B cell (primary cell): ENCODE measurements at regions not wholly inside any gene's neighbourhood (a gene's known extent, or its start where the extent isn't known, plus 50 kb on each side); places are given as distances from the start of the nearest gene placed in this dataset.

Source experiments
- ATAC-seq: fragments of 200-7000 bp; cut with Tn5 transposase; one replicate; pipeline ENCODE4 v1.10.0; 2021; ENCODE audit warnings: low read depth, mild to moderate bottlenecking, moderate number of reproducible peaks, moderate library complexity
- CTCF ChIA-PET: fragments of 350-600 bp; sonication (Branson Sonifier 250); formaldehyde crosslinking; loops from one replicate; lab custom pipeline; 2021; ENCODE audit warnings: antibody characterized with exemption, inconsistent platforms; lab: Charles Lee
- POLR2A ChIA-PET: fragments of 350-600 bp; sonication (Branson Sonifier 250); formaldehyde crosslinking; loops from one replicate; lab custom pipeline; 2021; ENCODE audit warnings: antibody characterized with exemption; lab: Charles Lee
- DNase-seq: peaks from one replicate; pipeline ENCODE4 v3.0.0; 2013
- H2AFZ ChIP-seq: 2 replicates; pipeline ENCODE4 v1.6.1; 2012; ENCODE audit warnings: mild to moderate bottlenecking, low read depth, low read length; ENCODE audit not compliant: insufficient read depth, poor library complexity, severe bottlenecking
- H3K27ac ChIP-seq, 2 donors: 1 replicate in 1 of 2; 2 replicates in 1 of 2; pipeline ENCODE4 v1.5.1; 2012 to 2013; ENCODE audit warnings: low read length in 2 of 2, mild to moderate bottlenecking in 2 of 2, moderate library complexity in 1 of 2
- H3K27me3 ChIP-seq, 4 experiments: fragments of 200-600 bp in 1 of 4; sonication (generic) in 1 of 4; replicated peaks in 1 of 4; 1 replicate in 2 of 4; 2 replicates in 2 of 4; pipeline versions ENCODE4 v1.6.1 to v1.7.0; 2013 to 2016; ENCODE audit warnings: low read length in 3 of 4, mild to moderate bottlenecking in 2 of 4, mixed read lengths in 1 of 4, moderate library complexity in 1 of 4; ENCODE audit not compliant: insufficient read depth in 4 of 4, control insufficient read depth in 3 of 4; ENCODE audit errors: control extremely low read depth in 1 of 4
- H3K36me3 ChIP-seq, 2 experiments: replicated peaks in 1 of 2; 1 replicate in 1 of 2; 2 replicates in 1 of 2; pipeline versions ENCODE4 v1.6.1 to v1.7.1; 2013; ENCODE audit warnings: low read length in 1 of 2; ENCODE audit not compliant: insufficient read depth in 2 of 2, control insufficient read depth in 1 of 2; ENCODE audit errors: control extremely low read depth in 1 of 2, extremely low read depth in 1 of 2
- H3K4me1 ChIP-seq, 2 donors: fragments of 200-600 bp in 1 of 2; sonication (generic) in 1 of 2; 1 replicate in 1 of 2; 2 replicates in 1 of 2; pipeline versions ENCODE4 v1.5.1 to v1.6.1; 2013 to 2017; ENCODE audit warnings: low read length in 2 of 2; ENCODE audit not compliant: control insufficient read depth in 2 of 2, insufficient read depth in 2 of 2
- H3K4me2 ChIP-seq: replicated peaks from 2 replicates; pipeline ENCODE3; 2012; ENCODE audit warnings: mild to moderate bottlenecking, low read depth, low read length; ENCODE audit not compliant: poor library complexity, severe bottlenecking
- H3K4me3 ChIP-seq, 5 experiments: fragments of 200-600 bp in 1 of 5; sonication (generic) in 1 of 5; 1 replicate in 3 of 5; 2 replicates in 2 of 5; pipeline versions ENCODE4 v1.5.1 to v1.7.0; 2011 to 2016; ENCODE audit warnings: low read length in 4 of 5, mild to moderate bottlenecking in 4 of 5, low read depth in 2 of 5, control low read depth in 1 of 5, moderate library complexity in 1 of 5; ENCODE audit not compliant: insufficient read depth in 1 of 5; ENCODE audit errors: control extremely low read depth in 1 of 5, extremely low read depth in 1 of 5
- H3K79me2 ChIP-seq: fragments of 200-600 bp; sonication (generic); one replicate; pipeline ENCODE4 v1.6.0; 2016; ENCODE audit warnings: low read length; ENCODE audit not compliant: control insufficient read depth, insufficient read depth
- H3K9ac ChIP-seq: fragments of 200-600 bp; sonication (generic); 2 replicates; pipeline ENCODE4 v1.6.1; 2017; ENCODE audit warnings: mild to moderate bottlenecking, low read length, moderate library complexity
- H3K9me3 ChIP-seq, 3 donors: one replicate each; pipeline versions ENCODE4 v1.6.1 to v1.7.1; 2013; ENCODE audit warnings: low read length in 2 of 3; ENCODE audit not compliant: control insufficient read depth in 2 of 3, insufficient read depth in 1 of 3; ENCODE audit errors: control extremely low read depth in 1 of 3
- H4K20me1 ChIP-seq: 2 replicates; pipeline ENCODE4 v1.6.0; 2012; ENCODE audit warnings: mild to moderate bottlenecking, low read length; ENCODE audit not compliant: insufficient read depth, control insufficient read depth, poor library complexity, severe bottlenecking
- H3K27ac Mint-ChIP-seq: one replicate; pipeline ENCODE4 v1.8.0; 2021; ENCODE audit warnings: mixed read lengths
- H3K27me3 Mint-ChIP-seq: one replicate; pipeline ENCODE4 v1.8.0; 2021; ENCODE audit warnings: mixed read lengths
- H3K4me1 Mint-ChIP-seq: one replicate; pipeline ENCODE4 v1.8.0; 2021; ENCODE audit warnings: mixed read lengths
- H3K4me3 Mint-ChIP-seq: one replicate; pipeline ENCODE4 v1.8.0; 2021; ENCODE audit warnings: mixed read lengths
- H3K9me3 Mint-ChIP-seq: one replicate; pipeline ENCODE4 v1.8.0; 2022; ENCODE audit warnings: mixed read lengths; ENCODE audit not compliant: insufficient read depth
- CTCF ChIP-seq: fragments of 200-600 bp; IDR thresholded peaks from one replicate; pipeline ENCODE4 v1.8.0; 2022; ENCODE audit warnings: antibody characterized with exemption, mild to moderate bottlenecking
- EZH2 ChIP-seq: IDR thresholded peaks from 2 replicates; pipeline ENCODE4 v1.6.1; 2012; ENCODE audit warnings: borderline replicate concordance, low read depth, mild to moderate bottlenecking, moderate library complexity, low read length; ENCODE audit not compliant: insufficient read depth, poor library complexity, severe bottlenecking
- WGBS: methylation state at CpG from one replicate; pipeline ENCODE4 v1.1.5; 2013; ENCODE audit warnings: missing lambda C conversion rate; ENCODE audit not compliant: insufficient coverage; 5-methylcytosine and 5-hydroxymethylcytosine counted together
- intact Hi-C: fragments of 100-400 bp; cut with micrococcal nuclease; formaldehyde crosslinking; loops from one replicate; pipeline ENCODE4 v1.10.0; 2022

GRCh38 chr18:65017372-65017760 lies 733.4 kb upstream of the CDH7 start:
- no peak overlapping the region for H3K4me2 ChIP-seq
- no peak overlapping the region for H2AFZ ChIP-seq
- TF ChIP-seq CTCF (no peak), EZH2 (no peak)
- Mint-ChIP-seq H3K4me3 (no peak overlapping the region), H3K27ac (no peak overlapping the region), H3K9me3 (peaks cover 5% of the 10 kb centered on the region), H3K4me1 (no peaks in the 10 kb centered on the region), H3K27me3 (no peaks in the 10 kb centered on the region)
- ChIA-PET POLR2A (no interaction called here), CTCF (no interaction called here)
- H3K4me1 ChIP-seq: no peaks in the 10 kb centered on the region
- no peaks in the 10 kb centered on the region for H3K36me3 ChIP-seq
- no peak overlapping the region for H3K4me3 ChIP-seq
- no peaks in the 10 kb centered on the region for H4K20me1 ChIP-seq
- intact Hi-C loops: no loop called here
- no peak overlapping the region for H3K27ac ChIP-seq
- DNase-seq (no peak), ATAC-seq (no peak)
- WGBS: 91% methylated on average over 10 of the region's 10 CpGs
- no peak overlapping the region for H3K9ac ChIP-seq
- no peaks in the 10 kb centered on the region for H3K79me2 ChIP-seq
- H3K9me3 ChIP-seq: peaks cover 0 to 12% (median 0%) of the 10 kb centered on the region in 3 donors
- H3K27me3 ChIP-seq: no peaks in the 10 kb centered on the region

DNA sequence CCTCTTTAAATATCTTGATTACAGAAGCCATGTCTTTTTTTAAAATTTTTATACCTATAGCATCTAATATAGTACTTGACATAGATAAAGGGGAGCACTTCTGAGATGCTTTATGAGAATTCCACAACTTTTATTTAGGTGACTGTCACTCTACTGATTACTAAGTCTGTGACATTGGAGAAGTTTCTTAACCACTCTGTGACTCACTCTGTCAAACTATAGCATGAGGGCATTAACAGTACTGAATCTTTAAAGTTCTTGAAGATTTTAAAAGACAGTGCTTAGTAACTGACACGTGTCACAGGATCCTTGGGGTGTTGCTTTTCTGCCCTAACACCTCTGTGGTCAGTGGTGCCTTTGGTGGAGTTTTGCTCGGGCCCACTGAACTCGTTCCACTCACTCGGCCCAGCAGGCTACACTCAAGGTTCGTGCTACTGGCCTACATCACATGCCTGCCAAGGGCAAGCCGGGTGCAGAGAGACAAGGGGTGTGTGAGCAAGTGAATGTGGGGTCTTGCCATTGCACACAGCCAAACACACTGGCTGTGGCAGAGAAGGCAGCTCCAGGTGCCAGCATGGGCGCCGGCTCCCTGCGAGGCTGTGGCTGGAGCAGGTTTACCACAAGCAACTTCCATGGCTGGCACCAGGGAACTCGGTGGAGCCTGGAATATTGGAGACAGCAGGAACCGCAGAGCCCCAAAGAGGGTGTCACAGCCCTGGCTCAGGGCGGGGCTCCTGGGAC lies 734.0 kb upstream of the CDH7 start:
- Histone ChIP-seq H3K9ac (no peak overlapping the region), H3K36me3 (no peaks in the 10 kb centered on the region), H3K27ac (no peak overlapping the region), H3K27me3 (no peaks in the 10 kb centered on the region), H3K9me3 (peaks cover 0 to 12% (median 0%) of the 10 kb centered on the region in 3 donors), H4K20me1 (no peaks in the 10 kb centered on the region), H2AFZ (no peak overlapping the region), H3K4me2 (no peak overlapping the region), H3K79me2 (no peaks in the 10 kb centered on the region), H3K4me1 (no peaks in the 10 kb centered on the region), H3K4me3 (no peak overlapping the region)
- peaks cover 5% of the 10 kb centered on the region for H3K9me3 Mint-ChIP-seq
- ChIA-PET POLR2A (no interaction called here), CTCF (no interaction called here)
- WGBS: 89% methylated on average over 12 of the region's 12 CpGs
- intact Hi-C loops: no loop called here
- H3K4me1 Mint-ChIP-seq: no peaks in the 10 kb centered on the region
- H3K27me3 Mint-ChIP-seq: no peaks in the 10 kb centered on the region
- TF ChIP-seq EZH2: no peak
- TF ChIP-seq CTCF: no peak
- DNase-seq (no peak), ATAC-seq (no peak)
- no peak overlapping the region for H3K4me3 Mint-ChIP-seq
- H3K27ac Mint-ChIP-seq: no peak overlapping the region
